WTC11 (cell line): ENCODE measurements at regions not wholly inside any gene's neighbourhood (a gene's known extent, or its start where the extent isn't known, plus 50 kb on each side); places are given as distances from the start of the nearest gene placed in this dataset.

Experiments
- CTCF ChIP-seq: fragments of 200-600 bp; IDR thresholded peaks from 2 replicates; pipeline ENCODE4 v1.8.0; 2022; ENCODE audit warnings: antibody characterized with exemption
- EMX1 ChIP-seq: fragments of 250-450 bp; sonication (Bioruptor Pico); IDR thresholded peaks from 2 replicates; pipeline ENCODE4 v1.8.0; 2021; ENCODE audit warnings: mild to moderate bottlenecking
- ERG ChIP-seq: fragments of 250-450 bp; sonication (Bioruptor Pico); IDR thresholded peaks from 2 replicates; pipeline ENCODE4 v1.8.0; 2021; ENCODE audit warnings: mild to moderate bottlenecking
- ESRRA ChIP-seq: sonication (generic); formaldehyde crosslinking; IDR thresholded peaks from 2 replicates; pipeline ENCODE4 v1.8.1; 2022; ENCODE audit warnings: mild to moderate bottlenecking, missing genetic modification reagents, borderline replicate concordance
- FOXP4 ChIP-seq: sonication (generic); formaldehyde crosslinking; IDR thresholded peaks from 2 replicates; pipeline ENCODE4 v1.8.0; 2022; ENCODE audit warnings: mild to moderate bottlenecking, missing genetic modification reagents
- IRF2 ChIP-seq: sonication (generic); formaldehyde crosslinking; IDR thresholded peaks from 2 replicates; pipeline ENCODE4 v1.8.0; 2022; ENCODE audit warnings: low read depth, missing genetic modification reagents, borderline replicate concordance
- JUN ChIP-seq: sonication (generic); formaldehyde crosslinking; IDR thresholded peaks from 2 replicates; pipeline ENCODE4 v1.8.0; 2023; ENCODE audit warnings: mild to moderate bottlenecking, missing genetic modification reagents
- NFYB ChIP-seq: sonication (generic); formaldehyde crosslinking; conservative IDR thresholded peaks from 2 replicates; pipeline ENCODE4 v1.8.0; 2022; ENCODE audit warnings: low read depth, missing genetic modification reagents
- NR2C2 ChIP-seq: sonication (generic); formaldehyde crosslinking; IDR thresholded peaks from 2 replicates; pipeline ENCODE4 v1.8.0; 2022; ENCODE audit warnings: mild to moderate bottlenecking, missing genetic modification reagents
- SP1 ChIP-seq: sonication (generic); formaldehyde crosslinking; conservative IDR thresholded peaks from 2 replicates; pipeline ENCODE4 v1.8.1; 2022; ENCODE audit warnings: missing genetic modification reagents
- ZBTB21 ChIP-seq: sonication (generic); formaldehyde crosslinking; IDR thresholded peaks from 2 replicates; pipeline ENCODE4 v1.8.1; 2023; ENCODE audit warnings: mild to moderate bottlenecking, missing genetic modification reagents, borderline replicate concordance
- ZBTB43 ChIP-seq: sonication (generic); formaldehyde crosslinking; IDR thresholded peaks from 2 replicates; pipeline ENCODE4 v1.8.1; 2023; ENCODE audit warnings: mild to moderate bottlenecking, missing genetic modification reagents
- ZNF423 ChIP-seq: fragments of 250-450 bp; sonication (Bioruptor Pico); IDR thresholded peaks from 2 replicates; pipeline ENCODE4 v2.1.2; 2022; ENCODE audit warnings: mild to moderate bottlenecking, moderate library complexity

- TF ChIP-seq CTCF (no peak), ZBTB21 (no peak), FOXP4 (CRISPR knock-in tag) (no peak), ERG (CRISPR knock-in tag) (no peak), EMX1 (CRISPR knock-in tag) (no peak), ZBTB43 (CRISPR knock-in tag) (no peak), NR2C2 (CRISPR knock-in tag) (no peak), ZNF423 (CRISPR knock-in tag) (no peak), NFYB (CRISPR knock-in tag) (no peak), IRF2 (CRISPR knock-in tag) (no peak), SP1 (no peak), JUN (CRISPR knock-in tag) (no peak), ESRRA (CRISPR knock-in tag) (no peak)
Observed at GRCh38 chr20:17029698-17030097, 197.1 kb upstream of the PCSK2 start.
